SK-N-SH treated with all-trans-retinoic acid at 6 μM for 48 hours (cell line): ENCODE measurements at regions not wholly inside any gene's neighbourhood (a gene's known extent, or its start where the extent isn't known, plus 50 kb on each side); places are given as distances from the start of the nearest gene placed in this dataset.
A peak's percentile ranks its signal among the peaks of the same experiment; 100 is the strongest.

Source experiments
- ATAC-seq: fragments of 200-7000 bp; cut with Tn5 transposase; 3 replicates; pipeline ENCODE4 v1.9.1; 2020; ENCODE audit warnings: mild to moderate bottlenecking, moderate library complexity
- ARNTL ChIP-seq: fragments of 450-650 bp; formaldehyde crosslinking; IDR thresholded peaks from 2 replicates; pipeline ENCODE4 v1.5.0; 2020; ENCODE audit warnings: low read depth, mild to moderate bottlenecking, moderate library complexity, borderline replicate concordance
- BACH2 ChIP-seq: fragments of 250-450 bp; sonication (Bioruptor Pico); IDR thresholded peaks from 2 replicates; pipeline ENCODE4 v1.9.0; 2021; ENCODE audit warnings: mild to moderate bottlenecking, borderline replicate concordance
- ESRRG ChIP-seq: fragments of 250-450 bp; sonication (Bioruptor Pico); IDR thresholded peaks from 2 replicates; pipeline ENCODE4 v1.6.1; 2021; ENCODE audit warnings: mild to moderate bottlenecking
- GLIS3 ChIP-seq: fragments of 250-450 bp; sonication (Bioruptor Pico); IDR thresholded peaks from 2 replicates; pipeline ENCODE4 v1.5.0; 2020; ENCODE audit warnings: mild to moderate bottlenecking, moderate library complexity
- ISL1 ChIP-seq: fragments of 250-450 bp; sonication (Bioruptor Pico); IDR thresholded peaks from 2 replicates; pipeline ENCODE4 v2.1.2; 2022; ENCODE audit warnings: mild to moderate bottlenecking, moderate library complexity
- PPARA ChIP-seq: fragments of 250-450 bp; sonication (Bioruptor Pico); IDR thresholded peaks from 2 replicates; pipeline ENCODE4 v1.5.0; 2020; ENCODE audit warnings: mild to moderate bottlenecking, borderline replicate concordance
- RARB ChIP-seq: fragments of 250-450 bp; sonication (Bioruptor Pico); IDR thresholded peaks from 2 replicates; pipeline ENCODE4 v1.8.0; 2021; ENCODE audit warnings: mild to moderate bottlenecking, moderate library complexity
- SNAI2 ChIP-seq: fragments of 250-450 bp; sonication (Bioruptor Pico); IDR thresholded peaks from 2 replicates; pipeline ENCODE4 v1.5.0; 2020; ENCODE audit warnings: mild to moderate bottlenecking, moderate library complexity
- TCF4 ChIP-seq: fragments of 250-450 bp; sonication (Bioruptor Pico); IDR thresholded peaks from 2 replicates; pipeline ENCODE4 v1.8.0; 2021; ENCODE audit warnings: mild to moderate bottlenecking, moderate library complexity, borderline replicate concordance
- TOX ChIP-seq: fragments of 250-450 bp; sonication (Bioruptor Pico); IDR thresholded peaks from 2 replicates; pipeline ENCODE4 v1.8.0; 2021; ENCODE audit warnings: mild to moderate bottlenecking, moderate library complexity, borderline replicate concordance
- ZC3H10 ChIP-seq: fragments of 250-450 bp; sonication (Bioruptor Pico); IDR thresholded peaks from 2 replicates; pipeline ENCODE4 v1.5.1; 2021; ENCODE audit warnings: mild to moderate bottlenecking, moderate library complexity
- ZFP30 ChIP-seq: fragments of 450-650 bp; formaldehyde crosslinking; IDR thresholded peaks from 2 replicates; pipeline ENCODE4 v1.5.0; 2022; ENCODE audit warnings: mild to moderate bottlenecking, moderate library complexity
- ZNF565 ChIP-seq: fragments of 450-650 bp; formaldehyde crosslinking; conservative IDR thresholded peaks from 2 replicates; pipeline ENCODE4 v1.5.0; 2020; ENCODE audit warnings: low read depth, mild to moderate bottlenecking, moderate library complexity
- ZNF70 ChIP-seq: fragments of 450-650 bp; formaldehyde crosslinking; IDR thresholded peaks from 2 replicates; pipeline ENCODE4 v1.5.0; 2020; ENCODE audit warnings: mild to moderate bottlenecking, moderate library complexity
- ZNF8 ChIP-seq: fragments of 450-650 bp; formaldehyde crosslinking; IDR thresholded peaks from 2 replicates; pipeline ENCODE4 v1.5.0; 2020; ENCODE audit warnings: mild to moderate bottlenecking, moderate library complexity
- TF ChIP-seq, protein P1 (sequence below): fragments of 250-450 bp; sonication (Bioruptor Pico); IDR thresholded peaks from 2 replicates; pipeline ENCODE4 v1.5.1; 2020; ENCODE audit warnings: low read depth, mild to moderate bottlenecking, moderate library complexity
- TF ChIP-seq, protein P2 (sequence below): fragments of 250-450 bp; sonication (Bioruptor Pico); IDR thresholded peaks from 2 replicates; pipeline ENCODE4 v1.8.0; 2021; ENCODE audit warnings: low read depth, mild to moderate bottlenecking, moderate library complexity, borderline replicate concordance
- TF ChIP-seq, protein P3 (sequence below): fragments of 250-450 bp; sonication (Bioruptor Pico); IDR thresholded peaks from 2 replicates; pipeline ENCODE4 v1.5.1; 2021; ENCODE audit warnings: mild to moderate bottlenecking, moderate library complexity
- TF ChIP-seq, protein P4 (sequence below): fragments of 250-450 bp; sonication (Bioruptor Pico); IDR thresholded peaks from 2 replicates; pipeline ENCODE4 v1.8.0; 2020; ENCODE audit warnings: mild to moderate bottlenecking, moderate library complexity, borderline replicate concordance

DNA sequence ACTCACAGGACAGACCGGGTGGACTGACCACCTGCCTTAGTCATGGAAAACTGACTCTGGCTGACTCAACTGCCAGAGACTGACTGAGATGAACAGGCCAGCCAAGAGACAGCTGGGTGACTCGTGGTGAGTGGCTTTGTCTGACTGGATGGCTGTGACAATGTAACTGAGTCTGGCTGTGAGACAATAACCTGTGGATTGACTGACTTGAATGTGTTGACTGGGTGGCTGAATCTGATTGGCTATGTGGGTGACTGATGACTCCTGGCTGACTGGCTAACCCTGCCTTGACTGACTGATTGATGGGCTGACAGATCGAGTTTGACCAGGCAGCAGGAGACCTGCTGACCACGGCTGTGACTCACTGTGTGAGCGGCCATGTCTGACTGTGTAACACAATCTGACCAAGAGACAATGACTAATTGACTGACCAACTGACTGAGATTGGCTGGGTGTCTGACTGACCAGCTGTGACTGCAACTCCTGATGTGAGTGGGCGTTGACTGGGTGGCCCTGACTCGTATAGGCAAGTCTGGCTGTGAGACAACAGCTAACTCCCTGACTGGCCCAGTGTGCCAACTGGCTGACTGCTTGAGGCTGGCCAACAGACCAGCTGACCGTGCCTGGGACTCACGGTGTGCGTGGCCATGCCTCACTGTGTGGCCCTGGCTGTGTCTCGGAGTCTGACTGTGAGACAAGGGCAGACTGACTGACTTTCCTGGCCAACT lies 509.1 kb downstream of the SHQ1 start:
- ATAC-seq, result peak; percentile 67
- TF ChIP-seq, protein P1, sequence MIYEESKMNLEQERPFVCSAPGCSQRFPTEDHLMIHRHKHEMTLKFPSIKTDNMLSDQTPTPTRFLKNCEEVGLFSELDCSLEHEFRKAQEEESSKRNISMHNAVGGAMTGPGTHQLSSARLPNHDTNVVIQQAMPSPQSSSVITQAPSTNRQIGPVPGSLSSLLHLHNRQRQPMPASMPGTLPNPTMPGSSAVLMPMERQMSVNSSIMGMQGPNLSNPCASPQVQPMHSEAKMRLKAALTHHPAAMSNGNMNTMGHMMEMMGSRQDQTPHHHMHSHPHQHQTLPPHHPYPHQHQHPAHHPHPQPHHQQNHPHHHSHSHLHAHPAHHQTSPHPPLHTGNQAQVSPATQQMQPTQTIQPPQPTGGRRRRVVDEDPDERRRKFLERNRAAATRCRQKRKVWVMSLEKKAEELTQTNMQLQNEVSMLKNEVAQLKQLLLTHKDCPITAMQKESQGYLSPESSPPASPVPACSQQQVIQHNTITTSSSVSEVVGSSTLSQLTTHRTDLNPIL (CRISPR knock-in tag), result no peak
- TF ChIP-seq ZNF70 (no peak), SNAI2 (CRISPR knock-in tag) (no peak), ESRRG (CRISPR knock-in tag) (no peak)

DNA sequence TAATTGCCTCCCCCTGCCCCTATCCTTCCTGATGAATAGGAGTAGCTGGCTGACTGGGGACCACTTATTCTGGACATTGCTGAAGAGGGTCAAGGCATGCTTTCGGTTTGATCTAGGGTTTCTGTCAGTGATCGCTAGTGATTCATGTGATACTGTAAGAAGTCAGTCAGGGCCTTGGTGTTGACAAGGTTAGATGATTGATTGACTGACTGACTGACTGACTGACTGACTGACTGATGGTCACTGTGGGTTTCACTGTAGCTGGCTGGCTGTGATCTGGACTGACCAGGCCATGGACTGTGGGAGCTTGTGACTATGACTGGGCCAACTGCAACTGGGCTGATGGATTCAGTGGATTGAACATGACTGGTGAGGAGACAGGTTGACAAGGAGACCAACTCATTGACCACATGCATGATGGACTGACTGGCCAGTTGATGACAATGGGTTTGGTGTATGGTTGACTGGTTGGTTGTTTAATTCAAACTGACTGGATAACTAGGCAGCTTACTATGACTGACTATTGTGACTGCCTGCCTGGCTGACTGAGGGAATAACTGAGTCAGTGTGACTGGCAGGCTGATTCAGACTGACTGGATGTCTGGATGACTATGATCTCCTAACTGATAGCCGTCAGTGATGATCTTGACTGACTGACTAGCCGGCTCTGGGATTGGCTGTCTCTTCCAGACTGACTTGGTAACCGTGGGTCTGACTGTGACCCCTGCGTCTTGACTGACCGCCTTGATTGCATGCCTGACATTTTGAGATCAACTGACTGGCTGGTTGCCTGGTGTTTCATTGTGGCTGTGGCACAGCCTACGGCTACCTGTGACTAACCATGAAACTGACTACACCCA lies 509.9 kb downstream of the SHQ1 start:
- TF ChIP-seq TCF4 (CRISPR knock-in tag), result no peak
- TF ChIP-seq ZNF70, result no peak
- TF ChIP-seq, protein P2, sequence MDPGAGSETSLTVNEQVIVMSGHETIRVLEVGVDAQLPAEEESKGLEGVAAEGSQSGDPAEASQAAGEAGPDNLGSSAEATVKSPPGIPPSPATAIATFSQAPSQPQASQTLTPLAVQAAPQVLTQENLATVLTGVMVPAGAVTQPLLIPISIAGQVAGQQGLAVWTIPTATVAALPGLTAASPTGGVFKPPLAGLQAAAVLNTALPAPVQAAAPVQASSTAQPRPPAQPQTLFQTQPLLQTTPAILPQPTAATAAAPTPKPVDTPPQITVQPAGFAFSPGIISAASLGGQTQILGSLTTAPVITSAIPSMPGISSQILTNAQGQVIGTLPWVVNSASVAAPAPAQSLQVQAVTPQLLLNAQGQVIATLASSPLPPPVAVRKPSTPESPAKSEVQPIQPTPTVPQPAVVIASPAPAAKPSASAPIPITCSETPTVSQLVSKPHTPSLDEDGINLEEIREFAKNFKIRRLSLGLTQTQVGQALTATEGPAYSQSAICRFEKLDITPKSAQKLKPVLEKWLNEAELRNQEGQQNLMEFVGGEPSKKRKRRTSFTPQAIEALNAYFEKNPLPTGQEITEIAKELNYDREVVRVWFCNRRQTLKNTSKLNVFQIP (CRISPR knock-in tag), result no peak
- TF ChIP-seq ESRRG (CRISPR knock-in tag), result no peak
- no peak for TF ChIP-seq TOX (CRISPR knock-in tag)

DNA sequence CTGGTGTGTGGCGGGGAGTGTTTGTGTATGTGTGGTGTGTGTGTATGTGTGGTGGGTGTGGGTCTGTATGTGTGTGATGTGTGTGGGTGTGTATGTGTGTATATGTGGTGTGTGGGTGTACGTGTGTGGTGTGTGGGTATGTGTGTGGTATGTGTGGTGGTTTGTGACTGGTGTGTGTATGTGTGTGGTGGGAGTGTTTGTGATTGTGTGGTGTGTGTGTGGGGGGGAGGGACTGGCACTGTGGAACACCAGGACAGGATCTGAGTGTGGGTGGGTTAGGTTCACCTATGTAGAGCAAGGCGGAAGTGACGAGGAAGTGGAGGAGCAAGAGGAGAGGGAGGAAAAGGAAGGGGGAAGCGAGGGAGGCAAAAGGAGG lies 510.8 kb downstream of the SHQ1 start:
- TF ChIP-seq ZNF70, result no peak
- TF ChIP-seq ARNTL (CRISPR knock-in tag), result no peak
- no peak for TF ChIP-seq ZNF565 (CRISPR knock-in tag)
- no peak for TF ChIP-seq ZFP30 (CRISPR knock-in tag)
- no peak for TF ChIP-seq ISL1 (CRISPR knock-in tag)
- TF ChIP-seq BACH2 (CRISPR knock-in tag), result no peak
- TF ChIP-seq ZC3H10 (CRISPR knock-in tag), result no peak
- no peak for TF ChIP-seq PPARA (CRISPR knock-in tag)
- TF ChIP-seq GLIS3 (CRISPR knock-in tag), result no peak
- TF ChIP-seq, protein P3, sequence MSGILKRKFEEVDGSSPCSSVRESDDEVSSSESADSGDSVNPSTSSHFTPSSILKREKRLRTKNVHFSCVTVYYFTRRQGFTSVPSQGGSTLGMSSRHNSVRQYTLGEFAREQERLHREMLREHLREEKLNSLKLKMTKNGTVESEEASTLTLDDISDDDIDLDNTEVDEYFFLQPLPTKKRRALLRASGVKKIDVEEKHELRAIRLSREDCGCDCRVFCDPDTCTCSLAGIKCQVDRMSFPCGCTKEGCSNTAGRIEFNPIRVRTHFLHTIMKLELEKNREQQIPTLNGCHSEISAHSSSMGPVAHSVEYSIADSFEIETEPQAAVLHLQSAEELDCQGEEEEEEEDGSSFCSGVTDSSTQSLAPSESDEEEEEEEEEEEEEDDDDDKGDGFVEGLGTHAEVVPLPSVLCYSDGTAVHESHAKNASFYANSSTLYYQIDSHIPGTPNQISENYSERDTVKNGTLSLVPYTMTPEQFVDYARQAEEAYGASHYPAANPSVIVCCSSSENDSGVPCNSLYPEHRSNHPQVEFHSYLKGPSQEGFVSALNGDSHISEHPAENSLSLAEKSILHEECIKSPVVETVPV (CRISPR knock-in tag), result no peak
- TF ChIP-seq, protein P2 (CRISPR knock-in tag), result no peak
- no peak for TF ChIP-seq ZNF8 (CRISPR knock-in tag)
- TF ChIP-seq, protein P1 (CRISPR knock-in tag), result no peak
- TF ChIP-seq TOX (CRISPR knock-in tag), result no peak
- TF ChIP-seq, protein P4, sequence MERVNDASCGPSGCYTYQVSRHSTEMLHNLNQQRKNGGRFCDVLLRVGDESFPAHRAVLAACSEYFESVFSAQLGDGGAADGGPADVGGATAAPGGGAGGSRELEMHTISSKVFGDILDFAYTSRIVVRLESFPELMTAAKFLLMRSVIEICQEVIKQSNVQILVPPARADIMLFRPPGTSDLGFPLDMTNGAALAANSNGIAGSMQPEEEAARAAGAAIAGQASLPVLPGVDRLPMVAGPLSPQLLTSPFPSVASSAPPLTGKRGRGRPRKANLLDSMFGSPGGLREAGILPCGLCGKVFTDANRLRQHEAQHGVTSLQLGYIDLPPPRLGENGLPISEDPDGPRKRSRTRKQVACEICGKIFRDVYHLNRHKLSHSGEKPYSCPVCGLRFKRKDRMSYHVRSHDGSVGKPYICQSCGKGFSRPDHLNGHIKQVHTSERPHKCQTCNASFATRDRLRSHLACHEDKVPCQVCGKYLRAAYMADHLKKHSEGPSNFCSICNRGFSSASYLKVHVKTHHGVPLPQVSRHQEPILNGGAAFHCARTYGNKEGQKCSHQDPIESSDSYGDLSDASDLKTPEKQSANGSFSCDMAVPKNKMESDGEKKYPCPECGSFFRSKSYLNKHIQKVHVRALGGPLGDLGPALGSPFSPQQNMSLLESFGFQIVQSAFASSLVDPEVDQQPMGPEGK (CRISPR knock-in tag), result no peak
- TF ChIP-seq TCF4 (CRISPR knock-in tag), result no peak
- TF ChIP-seq RARB (CRISPR knock-in tag), result no peak
- TF ChIP-seq, all 23 proteins: peak for 0
- ATAC-seq, result no peak

More for the DNA sequence above, 509.9 kb downstream of the SHQ1 start:
- ATAC-seq, result no peak
